Neural cell (in vitro differentiated cells): ENCODE measurements at regions not wholly inside any gene's neighbourhood (a gene's known extent, or its start where the extent isn't known, plus 50 kb on each side); places are given as distances from the start of the nearest gene placed in this dataset.

Experiments
- CTCF ChIP-seq: fragments of 450-650 bp; IDR thresholded peaks from 2 replicates; pipeline ENCODE4 v1.5.1; 2014; ENCODE audit warnings: antibody characterized with exemption, mild to moderate bottlenecking, moderate library complexity; ENCODE audit not compliant: poor library complexity, severe bottlenecking
- EP300 ChIP-seq: fragments of 450-650 bp; conservative IDR thresholded peaks from 2 replicates; pipeline ENCODE4 v1.6.1; 2014; ENCODE audit warnings: antibody characterized with exemption, mild to moderate bottlenecking, moderate library complexity; ENCODE audit not compliant: poor library complexity, severe bottlenecking
- EZH2 ChIP-seq: fragments of 200-600, 300-800 bp; shearing (Covaris generic), sonication (generic); IDR thresholded peaks from 2 replicates; pipeline ENCODE4 v1.6.1; 2014; ENCODE audit warnings: antibody characterized with exemption, low read length, borderline replicate concordance, mild to moderate bottlenecking; ENCODE audit not compliant: insufficient read depth, poor library complexity, severe bottlenecking
- POLR2AphosphoS5 ChIP-seq: IDR thresholded peaks from 2 replicates; pipeline ENCODE4 v1.6.1; 2012
- RAD21 ChIP-seq: fragments of 450-650 bp; conservative IDR thresholded peaks from 2 replicates; pipeline ENCODE4 v1.6.1; 2014; ENCODE audit warnings: antibody characterized with exemption, mild to moderate bottlenecking, moderate library complexity
- REST ChIP-seq: IDR thresholded peaks from 2 replicates; pipeline ENCODE4 v1.6.1; 2012; ENCODE audit warnings: borderline replicate concordance
- SMC3 ChIP-seq: fragments of 450-650 bp; conservative IDR thresholded peaks from 2 replicates; pipeline ENCODE4 v1.6.1; 2014; ENCODE audit warnings: antibody characterized with exemption, mild to moderate bottlenecking, moderate library complexity; ENCODE audit not compliant: poor library complexity
- TAF1 ChIP-seq: IDR thresholded peaks from 2 replicates; pipeline ENCODE4 v1.6.1; 2012; ENCODE audit warnings: low read depth

DNA sequence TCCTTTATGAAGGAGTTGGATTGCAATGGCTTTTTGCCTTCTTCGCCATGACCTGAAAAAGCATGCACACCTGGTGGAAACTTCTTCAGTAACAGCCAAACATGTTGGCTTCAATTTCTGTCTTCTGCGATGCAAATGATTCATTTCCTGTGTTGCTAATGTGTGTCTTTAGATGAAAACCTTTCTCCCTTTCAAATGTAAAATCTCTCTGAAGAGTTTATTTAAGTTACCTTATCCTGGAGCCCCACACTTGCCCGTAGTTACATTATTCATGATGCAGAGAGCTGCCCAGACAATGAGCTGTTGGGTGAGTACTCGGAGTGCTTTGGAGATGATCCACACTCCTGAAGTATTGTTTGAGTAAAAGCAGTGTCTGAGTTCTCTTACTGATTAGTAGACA, 1100.9 kb downstream of the RPA4 start:
- TF ChIP-seq EP300 (no peak), CTCF (no peak), REST (no peak), POLR2AphosphoS5 (no peak), SMC3 (no peak), TAF1 (no peak), EZH2 (no peak), RAD21 (no peak)
